Liver (tissue), 8 donors: ENCODE measurements at regions not wholly inside any gene's neighbourhood (a gene's known extent, or its start where the extent isn't known, plus 50 kb on each side); places are given as distances from the start of the nearest gene placed in this dataset.

Source experiments
- DNase-seq: peaks from one replicate; pipeline ENCODE4 v3.0.0-alpha.2; 2017; ENCODE audit warnings: low spot score
- H3K27ac ChIP-seq, 2 donors: one replicate each; pipeline ENCODE4 v1.7.0; 2013; ENCODE audit warnings: inconsistent platforms in 2 of 2, low read length in 2 of 2, control low read depth in 1 of 2, low read depth in 1 of 2, mild to moderate bottlenecking in 1 of 2
- H3K27me3 ChIP-seq, 4 donors: one replicate each; pipeline versions ENCODE4 v1.6.1 to v1.7.0; 2013; ENCODE audit warnings: low read length in 3 of 4, inconsistent platforms in 1 of 4, mild to moderate bottlenecking in 1 of 4, moderate library complexity in 1 of 4; ENCODE audit not compliant: control insufficient read depth in 4 of 4, insufficient read depth in 4 of 4
- H3K36me3 ChIP-seq, 4 donors: one replicate each; pipeline versions ENCODE4 v1.6.1 to v1.7.0; 2013; ENCODE audit warnings: low read length in 3 of 4, mild to moderate bottlenecking in 3 of 4, low read depth in 1 of 4, moderate library complexity in 1 of 4; ENCODE audit not compliant: control insufficient read depth in 4 of 4, insufficient read depth in 3 of 4
- H3K4me1 ChIP-seq, 4 donors: one replicate each; pipeline versions ENCODE4 v1.6.1 to v1.7.0; 2013; ENCODE audit warnings: low read length in 3 of 4, mild to moderate bottlenecking in 3 of 4, moderate library complexity in 1 of 4; ENCODE audit not compliant: control insufficient read depth in 4 of 4, insufficient read depth in 4 of 4
- H3K4me3 ChIP-seq, 3 donors: one replicate each; pipeline versions ENCODE4 v1.6.1 to v1.7.0; 2013; ENCODE audit warnings: low read length in 3 of 3, control low read depth in 1 of 3, low read depth in 1 of 3, mild to moderate bottlenecking in 1 of 3
- H3K9ac ChIP-seq, 2 donors: one replicate each; pipeline ENCODE4 v1.7.0; 2013; ENCODE audit warnings: low read length in 2 of 2, mild to moderate bottlenecking in 2 of 2, moderate library complexity in 2 of 2, control low read depth in 1 of 2, low read depth in 1 of 2
- H3K9me3 ChIP-seq, 4 donors: one replicate each; pipeline versions ENCODE4 v1.6.1 to v1.7.0; 2013; ENCODE audit warnings: low read length in 3 of 4; ENCODE audit not compliant: control insufficient read depth in 4 of 4
- EGR1 ChIP-seq, 2 donors: IDR thresholded peaks; 2 replicates each; pipeline ENCODE4 v1.6.1; 2016 to 2018; ENCODE audit warnings: antibody characterized with exemption in 2 of 2, low read depth in 2 of 2
- FOXA1 ChIP-seq: IDR thresholded peaks from 2 replicates; pipeline ENCODE4 v1.6.1; 2016; ENCODE audit warnings: antibody characterized with exemption
- GABPA ChIP-seq, 2 donors: IDR thresholded peaks in 1 of 2; conservative IDR thresholded peaks in 1 of 2; 2 replicates each; pipeline ENCODE4 v1.6.1; 2016; ENCODE audit warnings: antibody characterized with exemption in 2 of 2, mild to moderate bottlenecking in 1 of 2, moderate library complexity in 1 of 2
- HNF4A ChIP-seq, 2 donors: conservative IDR thresholded peaks; 2 replicates each; pipeline ENCODE4 v1.6.1; 2016; ENCODE audit warnings: antibody characterized with exemption in 2 of 2, mild to moderate bottlenecking in 2 of 2
- HNF4G ChIP-seq: IDR thresholded peaks from 2 replicates; pipeline ENCODE4 v1.6.1; 2016; ENCODE audit warnings: antibody characterized with exemption
- JUND ChIP-seq, 2 donors: IDR thresholded peaks; 2 replicates each; pipeline ENCODE4 v1.6.1; 2016; ENCODE audit warnings: antibody characterized with exemption in 2 of 2
- NR2F2 ChIP-seq: IDR thresholded peaks from 2 replicates; pipeline ENCODE4 v1.6.1; 2016; ENCODE audit warnings: antibody characterized with exemption
- RAD21 ChIP-seq, 2 donors: IDR thresholded peaks; 2 replicates each; pipeline ENCODE4 v1.6.1; 2016; ENCODE audit warnings: antibody characterized with exemption in 2 of 2, mild to moderate bottlenecking in 2 of 2
- RXRA ChIP-seq, 2 donors: IDR thresholded peaks; 2 replicates each; pipeline ENCODE4 v1.6.1; 2017 to 2018; ENCODE audit warnings: antibody characterized with exemption in 2 of 2, mild to moderate bottlenecking in 1 of 2
- SP1 ChIP-seq: IDR thresholded peaks from 2 replicates; pipeline ENCODE4 v1.6.1; 2018; ENCODE audit warnings: antibody characterized with exemption, mild to moderate bottlenecking
- TAF1 ChIP-seq: conservative IDR thresholded peaks from 2 replicates; pipeline ENCODE4 v1.6.1; 2016; ENCODE audit warnings: antibody characterized with exemption, mild to moderate bottlenecking
- WGBS: extraction: QIAGEN DNeasy Blood & Tissue Kit; methylation state at CpG from one replicate; pipeline ENCODE4 v1.1.7; 2013; 5-methylcytosine and 5-hydroxymethylcytosine counted together
- TF ChIP-seq, protein P1 (sequence below): IDR thresholded peaks from 2 replicates; pipeline ENCODE4 v1.6.1; 2016; ENCODE audit warnings: antibody characterized with exemption
- TF ChIP-seq, protein P2 (sequence below): IDR thresholded peaks from 2 replicates; pipeline ENCODE4 v1.6.1; 2016; ENCODE audit warnings: antibody characterized with exemption, mild to moderate bottlenecking
- TF ChIP-seq, protein P3 (sequence below): fragments of 150-350 bp; IDR thresholded peaks from 2 replicates; pipeline ENCODE4 v1.5.1; 2017; ENCODE audit warnings: improper control_type of control experiment, low read depth, low read length; ENCODE audit not compliant: missing input control
- TF ChIP-seq, protein P4 (sequence below): IDR thresholded peaks from 2 replicates; pipeline ENCODE4 v1.6.1; 2016; ENCODE audit warnings: antibody characterized with exemption
- donor health status: healthy.
- donor health status: healthy.
- donor health status: healthy.
- donor health status: healthy.
- donor health status: healthy.

DNA sequence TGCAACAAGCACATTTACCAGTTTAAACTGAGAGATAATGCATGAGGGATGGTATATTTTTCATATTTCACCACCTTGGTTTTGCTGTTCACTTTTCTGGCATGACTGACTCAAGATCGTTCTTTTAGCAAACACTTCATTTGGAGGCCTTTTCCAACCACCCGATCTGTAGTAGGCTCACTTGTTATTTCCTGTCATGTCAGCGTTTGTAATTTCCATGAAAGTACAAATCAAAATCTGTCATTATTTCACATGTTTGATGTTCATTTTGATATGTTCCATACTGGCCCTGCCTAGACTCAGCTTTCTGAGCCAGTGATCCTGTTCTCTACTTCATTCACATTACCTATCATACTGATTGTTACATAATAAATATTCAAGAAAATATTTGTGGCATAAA lies 1888.3 kb upstream of the PCDH7 start:
- H3K27ac ChIP-seq, result no peak overlapping the region
- no peaks in the 10 kb centered on the region for H3K36me3 ChIP-seq
- H3K9ac ChIP-seq, result no peak overlapping the region
- no peak overlapping the region for H3K4me3 ChIP-seq
- no peaks in the 10 kb centered on the region for H3K4me1 ChIP-seq
- no peak for DNase-seq
- no peaks in the 10 kb centered on the region for H3K27me3 ChIP-seq
- peaks cover 0 to 4% (median 0%) of the 10 kb centered on the region in 4 donors for H3K9me3 ChIP-seq
- WGBS, result 78% methylated on average over 3 of the region's 3 CpGs
- TF ChIP-seq JUND (IDR thresholded peaks at IDR 0.05) (no peak), FOXA1 (no peak), RXRA (IDR thresholded peaks at IDR 0.05) (no peak), EGR1 (IDR thresholded peaks at IDR 0.05; ENCODE audit: low read depth in 2 of 2) (no peak), HNF4A (conservative IDR thresholded peaks at IDR 0.05) (no peak), GABPA (IDR thresholded peaks at IDR 0.05 in 1 of 2, conservative IDR thresholded peaks at IDR 0.05 in 1 of 2) (no peak), TAF1 (no peak), SP1 (no peak), RAD21 (IDR thresholded peaks at IDR 0.05) (no peak)
- TF ChIP-seq, protein P1, sequence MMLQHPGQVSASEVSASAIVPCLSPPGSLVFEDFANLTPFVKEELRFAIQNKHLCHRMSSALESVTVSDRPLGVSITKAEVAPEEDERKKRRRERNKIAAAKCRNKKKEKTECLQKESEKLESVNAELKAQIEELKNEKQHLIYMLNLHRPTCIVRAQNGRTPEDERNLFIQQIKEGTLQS, result no peak
- TF ChIP-seq, protein P2, sequence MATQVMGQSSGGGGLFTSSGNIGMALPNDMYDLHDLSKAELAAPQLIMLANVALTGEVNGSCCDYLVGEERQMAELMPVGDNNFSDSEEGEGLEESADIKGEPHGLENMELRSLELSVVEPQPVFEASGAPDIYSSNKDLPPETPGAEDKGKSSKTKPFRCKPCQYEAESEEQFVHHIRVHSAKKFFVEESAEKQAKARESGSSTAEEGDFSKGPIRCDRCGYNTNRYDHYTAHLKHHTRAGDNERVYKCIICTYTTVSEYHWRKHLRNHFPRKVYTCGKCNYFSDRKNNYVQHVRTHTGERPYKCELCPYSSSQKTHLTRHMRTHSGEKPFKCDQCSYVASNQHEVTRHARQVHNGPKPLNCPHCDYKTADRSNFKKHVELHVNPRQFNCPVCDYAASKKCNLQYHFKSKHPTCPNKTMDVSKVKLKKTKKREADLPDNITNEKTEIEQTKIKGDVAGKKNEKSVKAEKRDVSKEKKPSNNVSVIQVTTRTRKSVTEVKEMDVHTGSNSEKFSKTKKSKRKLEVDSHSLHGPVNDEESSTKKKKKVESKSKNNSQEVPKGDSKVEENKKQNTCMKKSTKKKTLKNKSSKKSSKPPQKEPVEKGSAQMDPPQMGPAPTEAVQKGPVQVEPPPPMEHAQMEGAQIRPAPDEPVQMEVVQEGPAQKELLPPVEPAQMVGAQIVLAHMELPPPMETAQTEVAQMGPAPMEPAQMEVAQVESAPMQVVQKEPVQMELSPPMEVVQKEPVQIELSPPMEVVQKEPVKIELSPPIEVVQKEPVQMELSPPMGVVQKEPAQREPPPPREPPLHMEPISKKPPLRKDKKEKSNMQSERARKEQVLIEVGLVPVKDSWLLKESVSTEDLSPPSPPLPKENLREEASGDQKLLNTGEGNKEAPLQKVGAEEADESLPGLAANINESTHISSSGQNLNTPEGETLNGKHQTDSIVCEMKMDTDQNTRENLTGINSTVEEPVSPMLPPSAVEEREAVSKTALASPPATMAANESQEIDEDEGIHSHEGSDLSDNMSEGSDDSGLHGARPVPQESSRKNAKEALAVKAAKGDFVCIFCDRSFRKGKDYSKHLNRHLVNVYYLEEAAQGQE, result no peak
- TF ChIP-seq, protein P3, sequence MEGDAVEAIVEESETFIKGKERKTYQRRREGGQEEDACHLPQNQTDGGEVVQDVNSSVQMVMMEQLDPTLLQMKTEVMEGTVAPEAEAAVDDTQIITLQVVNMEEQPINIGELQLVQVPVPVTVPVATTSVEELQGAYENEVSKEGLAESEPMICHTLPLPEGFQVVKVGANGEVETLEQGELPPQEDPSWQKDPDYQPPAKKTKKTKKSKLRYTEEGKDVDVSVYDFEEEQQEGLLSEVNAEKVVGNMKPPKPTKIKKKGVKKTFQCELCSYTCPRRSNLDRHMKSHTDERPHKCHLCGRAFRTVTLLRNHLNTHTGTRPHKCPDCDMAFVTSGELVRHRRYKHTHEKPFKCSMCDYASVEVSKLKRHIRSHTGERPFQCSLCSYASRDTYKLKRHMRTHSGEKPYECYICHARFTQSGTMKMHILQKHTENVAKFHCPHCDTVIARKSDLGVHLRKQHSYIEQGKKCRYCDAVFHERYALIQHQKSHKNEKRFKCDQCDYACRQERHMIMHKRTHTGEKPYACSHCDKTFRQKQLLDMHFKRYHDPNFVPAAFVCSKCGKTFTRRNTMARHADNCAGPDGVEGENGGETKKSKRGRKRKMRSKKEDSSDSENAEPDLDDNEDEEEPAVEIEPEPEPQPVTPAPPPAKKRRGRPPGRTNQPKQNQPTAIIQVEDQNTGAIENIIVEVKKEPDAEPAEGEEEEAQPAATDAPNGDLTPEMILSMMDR, result no peak

DNA sequence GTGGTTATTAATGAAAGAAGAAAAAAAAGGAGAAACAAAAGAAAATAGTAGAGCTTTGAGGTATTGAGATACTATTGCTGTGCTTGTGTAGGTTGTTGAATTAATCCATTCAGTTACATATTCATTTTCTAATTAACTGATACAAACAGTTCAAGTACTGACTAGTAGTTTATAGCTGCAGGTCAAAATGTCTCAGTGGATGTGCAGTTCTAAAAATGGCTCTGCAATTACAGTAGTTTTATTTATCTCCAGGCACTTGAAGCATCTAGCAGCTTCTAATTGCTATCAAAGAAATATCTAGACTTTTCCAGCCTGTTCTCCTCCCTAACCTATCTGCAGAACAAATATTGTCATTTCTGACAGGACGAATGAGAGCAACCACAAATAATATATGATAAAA lies 1887.7 kb upstream of the PCDH7 start:
- TF ChIP-seq, protein P2, result no peak
- no peak for TF ChIP-seq NR2F2
- no peak for TF ChIP-seq GABPA (IDR thresholded peaks at IDR 0.05 in 1 of 2, conservative IDR thresholded peaks at IDR 0.05 in 1 of 2)
- TF ChIP-seq RAD21 (IDR thresholded peaks at IDR 0.05), result no peak
- no peak for TF ChIP-seq FOXA1
- TF ChIP-seq JUND (IDR thresholded peaks at IDR 0.05), result no peak
- TF ChIP-seq EGR1 (IDR thresholded peaks at IDR 0.05; ENCODE audit: low read depth in 2 of 2), result no peak
- no peak for TF ChIP-seq RXRA (IDR thresholded peaks at IDR 0.05)
- TF ChIP-seq, protein P4, sequence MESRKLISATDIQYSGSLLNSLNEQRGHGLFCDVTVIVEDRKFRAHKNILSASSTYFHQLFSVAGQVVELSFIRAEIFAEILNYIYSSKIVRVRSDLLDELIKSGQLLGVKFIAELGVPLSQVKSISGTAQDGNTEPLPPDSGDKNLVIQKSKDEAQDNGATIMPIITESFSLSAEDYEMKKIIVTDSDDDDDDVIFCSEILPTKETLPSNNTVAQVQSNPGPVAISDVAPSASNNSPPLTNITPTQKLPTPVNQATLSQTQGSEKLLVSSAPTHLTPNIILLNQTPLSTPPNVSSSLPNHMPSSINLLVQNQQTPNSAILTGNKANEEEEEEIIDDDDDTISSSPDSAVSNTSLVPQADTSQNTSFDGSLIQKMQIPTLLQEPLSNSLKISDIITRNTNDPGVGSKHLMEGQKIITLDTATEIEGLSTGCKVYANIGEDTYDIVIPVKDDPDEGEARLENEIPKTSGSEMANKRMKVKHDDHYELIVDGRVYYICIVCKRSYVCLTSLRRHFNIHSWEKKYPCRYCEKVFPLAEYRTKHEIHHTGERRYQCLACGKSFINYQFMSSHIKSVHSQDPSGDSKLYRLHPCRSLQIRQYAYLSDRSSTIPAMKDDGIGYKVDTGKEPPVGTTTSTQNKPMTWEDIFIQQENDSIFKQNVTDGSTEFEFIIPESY, result no peak
- TF ChIP-seq HNF4G, result no peak
- no peak for TF ChIP-seq SP1
- no peaks in the 10 kb centered on the region for H3K36me3 ChIP-seq
- no peak overlapping the region for H3K4me3 ChIP-seq
- WGBS, result 35% methylated on average over 1 of the region's 1 CpG
- H3K27me3 ChIP-seq, result no peaks in the 10 kb centered on the region
- no peaks in the 10 kb centered on the region for H3K4me1 ChIP-seq
- H3K9me3 ChIP-seq, result peaks cover 0 to 4% (median 0%) of the 10 kb centered on the region in 4 donors
- DNase-seq, result no peak
- H3K9ac ChIP-seq, result no peak overlapping the region
- no peak overlapping the region for H3K27ac ChIP-seq
